HG03442 (cell line): ENCODE measurements at regions not wholly inside any gene's neighbourhood (a gene's known extent, or its start where the extent isn't known, plus 50 kb on each side); places are given as distances from the start of the nearest gene placed in this dataset.
"Not testable (repeated sequence)": the region's sequence is repeated elsewhere in the genome, so short reads cannot be mapped to it uniquely, and the experiment has no call there.

Experiments
- ATAC-seq: cut with Tn5 transposase; IDR thresholded peaks from one replicate; pipeline ENCODE4 v1.9.1; 2021; ENCODE audit warnings: mild to moderate bottlenecking, moderate library complexity; ENCODE audit not compliant: unreplicated experiment

DNA sequence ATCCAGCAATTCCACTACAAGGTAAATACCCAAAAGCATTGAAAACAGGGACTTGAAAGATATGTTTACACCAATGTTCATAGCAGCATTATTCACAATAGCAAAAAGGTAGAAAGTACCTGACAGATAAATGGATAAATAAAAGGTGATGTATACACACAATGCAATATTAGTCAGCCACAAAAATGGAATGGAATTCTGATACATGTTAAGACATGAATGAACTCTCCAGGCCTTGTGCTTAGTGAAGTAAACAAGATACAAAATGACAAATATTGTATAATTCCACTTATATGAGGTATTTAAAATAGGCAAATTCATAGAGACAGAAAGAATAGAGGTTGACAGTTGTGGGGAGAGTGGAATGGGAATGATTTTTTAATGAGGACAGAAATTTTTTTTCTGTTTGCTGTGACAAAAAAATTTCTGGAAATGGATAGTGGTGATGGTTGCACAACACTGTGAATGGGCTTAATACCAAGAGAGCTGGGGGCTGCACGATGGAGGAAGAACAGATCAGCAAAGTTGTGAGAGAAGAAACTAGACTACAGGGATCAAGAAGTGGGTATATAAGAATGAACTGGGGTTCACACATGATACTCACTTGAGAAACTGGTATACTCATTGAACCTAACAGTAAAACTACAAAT is 137.2 kb downstream of the MZT1 start:
- no peak for ATAC-seq

GRCh38 chr13:72586518-72586917 is 140.9 kb downstream of the MZT1 start:
- ATAC-seq = no peak

DNA sequence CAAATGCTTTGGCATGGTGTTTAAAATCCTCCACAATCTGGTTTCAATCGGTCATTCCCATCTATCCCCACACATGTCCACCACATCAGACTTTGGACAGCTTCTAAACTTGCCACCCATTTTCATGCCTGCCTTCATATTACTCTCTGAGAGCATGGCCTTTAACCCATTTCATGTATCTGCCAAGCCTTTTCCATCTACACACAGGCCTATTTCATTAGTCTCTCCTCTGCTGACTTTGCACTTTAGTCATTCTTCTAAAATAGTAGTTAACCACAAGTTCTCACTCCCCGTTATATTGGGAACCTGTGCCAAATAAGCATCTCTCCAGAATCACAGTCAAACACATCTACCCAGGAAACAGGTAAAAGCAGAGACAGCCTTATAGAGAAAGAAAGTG is 142.2 kb downstream of the MZT1 start:
- ATAC-seq = no peak

DNA sequence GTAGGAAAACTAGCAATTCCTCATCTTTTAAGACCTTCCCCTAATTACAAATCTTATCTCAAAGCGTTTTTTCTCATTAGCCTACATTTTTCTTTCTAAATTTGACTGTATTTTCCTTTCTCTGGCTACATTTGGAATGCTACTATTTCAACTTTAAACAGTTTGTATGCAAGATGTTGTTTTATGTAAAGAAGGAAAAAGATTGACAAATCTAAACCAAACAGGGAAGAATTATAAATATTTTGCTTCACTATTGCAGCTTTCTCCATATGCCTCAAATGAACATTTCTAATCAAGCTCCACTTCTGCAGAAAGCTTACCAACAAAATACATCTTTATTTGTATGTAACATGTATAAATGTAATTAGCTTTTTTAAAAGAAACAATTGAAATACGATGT is 156.2 kb downstream of the MZT1 start:
- no peak for ATAC-seq

- peak; percentile 81 for ATAC-seq
Observed at GRCh38 chr13:72570019-72570418, 157.4 kb downstream of the MZT1 start.

DNA sequence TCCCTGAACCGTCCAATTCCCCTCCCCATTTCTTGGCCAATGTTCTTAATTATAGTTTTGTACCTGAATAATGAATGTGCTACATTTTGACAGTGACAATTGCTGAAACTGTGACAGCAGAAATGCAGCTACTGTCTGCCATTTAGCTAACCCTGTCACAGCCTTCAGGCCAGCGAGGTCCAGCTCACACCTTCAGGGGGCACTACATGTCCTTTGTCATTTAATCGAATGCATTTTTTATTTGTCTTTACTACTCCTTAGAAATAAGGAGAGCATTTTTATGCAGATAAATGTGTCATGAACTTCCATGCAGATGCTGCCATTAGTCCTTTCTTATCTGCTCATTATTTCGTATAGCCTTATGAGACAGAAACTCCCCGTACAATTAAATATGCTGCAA is 159.9 kb downstream of the MZT1 start:
- ATAC-seq = no peak

DNA sequence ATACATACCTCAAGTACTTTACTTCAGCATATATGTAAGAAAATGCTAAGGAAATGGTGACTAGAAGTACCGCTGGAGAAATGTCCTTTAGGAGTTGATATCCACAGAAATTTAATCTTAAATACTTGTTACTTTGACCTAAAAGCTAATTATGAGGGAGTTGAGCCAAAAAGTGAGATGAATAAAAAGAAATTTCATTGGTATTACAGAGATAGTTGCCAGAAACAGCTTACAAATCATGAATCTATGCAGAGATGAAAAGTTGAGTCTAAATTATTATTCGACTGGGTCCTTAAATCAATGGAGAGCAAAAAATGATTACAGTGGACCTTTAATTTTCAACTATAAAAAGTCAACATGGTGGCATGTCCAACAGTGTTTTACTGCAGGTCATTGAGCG is 160.9 kb downstream of the MZT1 start:
- ATAC-seq = no peak

- ATAC-seq = peak; percentile 41
Observed at GRCh38 chr13:72565893-72566292, 161.5 kb downstream of the MZT1 start.

GRCh38 chr13:72562686-72563085 is 164.7 kb downstream of the MZT1 start:
- ATAC-seq = no peak

- ATAC-seq = no peak
Observed at GRCh38 chr13:72561791-72562190, 165.6 kb downstream of the MZT1 start.

DNA sequence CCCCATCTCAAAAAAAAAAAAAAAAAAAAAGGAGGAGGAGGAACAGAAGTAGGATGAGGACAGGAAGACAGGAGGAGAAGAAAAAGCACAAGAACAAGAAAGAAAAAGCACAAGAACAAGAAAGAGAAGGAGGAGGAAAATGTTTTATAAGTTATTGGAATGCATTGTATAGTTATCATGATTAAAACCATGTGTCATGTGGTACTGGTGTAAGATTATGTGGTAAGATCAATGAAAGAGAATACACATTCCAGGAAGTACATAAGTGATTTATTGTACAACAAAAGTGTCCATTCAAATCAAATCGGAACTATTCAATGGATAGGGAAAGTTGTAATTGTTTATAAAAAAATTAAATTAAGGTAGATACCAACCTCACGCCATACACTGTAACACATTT is 167.7 kb downstream of the MZT1 start:
- ATAC-seq = no peak

- ATAC-seq = no peak
Observed at GRCh38 chr13:72556945-72557344, 170.5 kb downstream of the MZT1 start.

DNA sequence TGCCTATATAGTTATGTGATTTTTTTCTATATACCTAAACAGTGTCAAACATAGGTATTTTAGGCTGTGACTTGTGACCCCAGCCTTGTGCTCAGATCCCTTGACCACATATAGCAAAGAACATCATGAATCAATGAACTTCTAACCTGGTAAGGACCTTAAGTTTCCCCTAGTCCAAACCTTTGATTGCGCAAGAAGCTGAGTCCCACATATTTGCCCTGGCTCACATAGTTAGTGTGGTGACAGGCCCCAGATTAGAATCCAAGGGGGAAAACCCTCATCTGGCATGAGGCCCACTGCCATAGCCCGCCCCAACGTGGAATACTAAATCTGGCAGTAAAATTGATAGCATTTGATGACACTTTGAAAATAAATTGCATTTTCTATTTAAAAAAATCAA is 171.8 kb downstream of the MZT1 start:
- ATAC-seq = no peak

GRCh38 chr13:72552731-72553130 is 174.7 kb downstream of the MZT1 start:
- ATAC-seq = no peak

DNA sequence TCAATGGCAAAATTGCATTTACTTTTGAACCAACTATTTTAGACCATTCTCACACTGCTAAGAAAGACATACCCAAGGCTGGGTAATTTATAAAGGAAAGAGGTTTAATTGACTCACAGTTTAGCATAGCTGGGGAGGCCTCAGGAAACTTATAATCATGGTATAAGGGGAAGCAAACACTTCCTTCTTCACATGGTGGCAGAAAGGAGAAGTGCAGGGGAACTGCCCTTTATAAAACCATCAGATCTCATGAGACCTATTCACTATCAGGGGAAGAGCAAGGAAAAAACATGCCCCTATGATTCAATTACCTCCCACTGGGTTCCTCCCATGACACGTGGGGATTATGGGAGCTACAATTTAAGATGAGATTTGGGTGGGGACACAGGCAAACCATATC is 181.5 kb downstream of the MZT1 start:
- ATAC-seq = not testable (repeated sequence)

GRCh38 chr13:72545030-72545719 is 182.3 kb downstream of the MZT1 start:
- no peak for ATAC-seq

DNA sequence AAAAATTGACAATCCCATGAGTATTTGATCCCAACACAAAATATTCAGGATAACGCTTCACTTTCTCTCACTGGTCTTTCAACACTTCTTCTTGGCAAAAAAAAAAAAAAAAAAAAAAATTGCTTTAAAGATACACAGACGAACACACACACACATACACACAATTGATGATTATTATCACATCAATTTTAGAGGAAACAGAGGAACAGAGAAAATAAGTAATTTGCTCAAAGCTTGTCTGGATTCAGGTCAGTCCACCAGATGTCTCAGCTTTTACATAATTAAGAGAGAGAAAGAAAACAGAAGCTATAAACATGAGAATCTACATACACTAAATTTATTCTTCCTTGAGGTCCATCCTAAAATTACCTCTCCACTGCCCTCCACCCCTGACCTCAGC is 183.4 kb downstream of the MZT1 start:
- no peak for ATAC-seq

DNA sequence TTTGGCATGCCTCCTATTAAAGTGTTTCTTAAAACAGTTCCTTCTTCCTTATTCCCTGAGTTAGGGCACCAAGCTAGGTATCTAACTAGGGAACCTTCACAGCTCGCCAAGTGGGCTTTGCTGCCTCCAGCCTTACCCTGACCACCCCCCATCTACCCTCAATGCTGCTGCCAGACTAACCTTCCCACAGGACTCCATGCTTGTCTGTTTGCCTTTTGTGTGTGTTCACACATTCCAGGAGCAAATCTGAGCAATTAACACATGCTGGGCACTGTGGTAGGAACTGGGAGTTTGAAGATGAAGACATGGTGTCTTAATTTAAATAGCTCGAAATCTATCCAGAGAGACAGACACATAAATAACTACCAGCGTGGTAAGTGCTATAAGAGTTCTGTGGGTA is 185.2 kb downstream of the MZT1 start:
- no peak for ATAC-seq

GRCh38 chr13:72541674-72542073 is 185.8 kb downstream of the MZT1 start:
- ATAC-seq = no peak

- ATAC-seq = no peak
Observed at GRCh38 chr13:72540881-72541280, 186.5 kb downstream of the MZT1 start.

- ATAC-seq = no peak
Observed at GRCh38 chr13:72539925-72540324, 187.5 kb downstream of the MZT1 start.

GRCh38 chr13:72537782-72538181 is 189.6 kb downstream of the MZT1 start:
- no peak for ATAC-seq

GRCh38 chr13:72537395-72537780 is 190.0 kb downstream of the MZT1 start:
- ATAC-seq = no peak
